Karpas-422 (cell line): ENCODE measurements at regions not wholly inside any gene's neighbourhood (a gene's known extent, or its start where the extent isn't known, plus 50 kb on each side); places are given as distances from the start of the nearest gene placed in this dataset.
"Not testable (repeated sequence)": the region's sequence is repeated elsewhere in the genome, so short reads cannot be mapped to it uniquely, and the experiment has no call there.

ENCODE experiments used
- DNase-seq: peaks from one replicate; pipeline ENCODE4 v3.0.0-alpha.2; 2015
- H2AFZ ChIP-seq: fragments of 200-600 bp; sonication (generic); 2 replicates; pipeline ENCODE4 v1.6.1; 2014; ENCODE audit warnings: antibody characterized with exemption, low read length, mixed read lengths
- H3K27ac ChIP-seq: fragments of 200-600 bp; sonication (generic); 2 replicates; pipeline ENCODE4 v1.5.1; 2014; ENCODE audit warnings: mild to moderate bottlenecking, low read length, moderate library complexity
- H3K27me3 ChIP-seq: fragments of 200-600 bp; sonication (generic); 2 replicates; pipeline ENCODE4 v1.6.1; 2014; ENCODE audit warnings: low read length, mixed read lengths
- H3K36me3 ChIP-seq: fragments of 200-600 bp; sonication (generic); 2 replicates; pipeline ENCODE4 v1.6.1; 2014; ENCODE audit warnings: low read length, mixed read lengths; ENCODE audit not compliant: insufficient read depth
- H3K4me1 ChIP-seq: fragments of 200-600 bp; sonication (generic); 2 replicates; pipeline ENCODE4 v1.6.1; 2014; ENCODE audit warnings: mild to moderate bottlenecking, low read length, mixed read lengths
- H3K4me2 ChIP-seq: fragments of 200-600 bp; sonication (generic); 2 replicates; pipeline ENCODE4 v1.6.1; 2014; ENCODE audit warnings: low read length, low read depth, mild to moderate bottlenecking; ENCODE audit not compliant: poor library complexity, severe bottlenecking
- H3K4me3 ChIP-seq: fragments of 200-600 bp; sonication (generic); 2 replicates; pipeline ENCODE4 v1.5.1; 2014; ENCODE audit warnings: mild to moderate bottlenecking, antibody characterized with exemption, low read length, mixed read lengths
- H3K79me2 ChIP-seq: fragments of 200-600 bp; sonication (generic); 2 replicates; pipeline ENCODE4 v1.6.1; 2014; ENCODE audit warnings: mild to moderate bottlenecking, low read length, mixed read lengths
- H3K9ac ChIP-seq: fragments of 200-600 bp; sonication (generic); 2 replicates; pipeline ENCODE4 v1.6.0; 2014; ENCODE audit warnings: low read length
- H3K9me2 ChIP-seq: fragments of 200-600 bp; sonication (generic), shearing (Covaris generic); replicated peaks from 2 replicates; pipeline ENCODE4 v1.6.0; 2014; ENCODE audit warnings: mild to moderate bottlenecking, low read length, moderate library complexity; ENCODE audit not compliant: insufficient read depth
- H3K9me3 ChIP-seq: fragments of 300-700, 200-600 bp; sonication (generic); 2 replicates; pipeline ENCODE4 v1.6.1; 2014; ENCODE audit warnings: low read length, mixed read lengths
- H4K20me1 ChIP-seq: fragments of 200-600 bp; sonication (generic); 2 replicates; pipeline ENCODE4 v1.6.1; 2014; ENCODE audit warnings: mild to moderate bottlenecking, antibody characterized with exemption, low read length, low read depth; ENCODE audit not compliant: insufficient read depth

GRCh38 chrX:28408017-28408723, 179.1 kb upstream of the IL1RAPL1 start:
- Histone ChIP-seq H4K20me1 (no peaks in the 10 kb centered on the region), H3K9me2 (no peaks in the 10 kb centered on the region), H3K36me3 (no peaks in the 10 kb centered on the region), H3K79me2 (no peaks in the 10 kb centered on the region), H3K4me3 (no peak overlapping the region), H3K27me3 (no peaks in the 10 kb centered on the region), H3K27ac (no peak overlapping the region), H3K9me3 (peaks cover 23% of the 10 kb centered on the region), H2AFZ (no peak overlapping the region), H3K4me2 (no peak overlapping the region), H3K4me1 (no peaks in the 10 kb centered on the region), H3K9ac (no peak overlapping the region)
- no peak for DNase-seq

GRCh38 chrX:28398342-28398741, 188.9 kb upstream of the IL1RAPL1 start:
- Histone ChIP-seq H3K9ac (no peak overlapping the region), H3K4me2 (no peak overlapping the region), H3K9me3 (peaks cover 33% of the 10 kb centered on the region), H3K4me3 (no peak overlapping the region), H3K27ac (no peak overlapping the region), H2AFZ (no peak overlapping the region), H3K27me3 (no peaks in the 10 kb centered on the region), H4K20me1 (no peaks in the 10 kb centered on the region), H3K9me2 (no peaks in the 10 kb centered on the region), H3K4me1 (no peaks in the 10 kb centered on the region), H3K79me2 (no peaks in the 10 kb centered on the region), H3K36me3 (no peaks in the 10 kb centered on the region)
- no peak for DNase-seq

- H3K36me3 ChIP-seq, result no peaks in the 10 kb centered on the region
- no peaks in the 10 kb centered on the region for H4K20me1 ChIP-seq
- no peak overlapping the region for H3K9ac ChIP-seq
- H3K4me2 ChIP-seq, result no peak overlapping the region
- no peak overlapping the region for H3K4me3 ChIP-seq
- H3K4me1 ChIP-seq, result no peaks in the 10 kb centered on the region
- no peaks in the 10 kb centered on the region for H3K27me3 ChIP-seq
- no peaks in the 10 kb centered on the region for H3K79me2 ChIP-seq
- no peak for DNase-seq
- no peaks in the 10 kb centered on the region for H3K9me2 ChIP-seq
- H2AFZ ChIP-seq, result no peak overlapping the region
- no peak overlapping the region for H3K27ac ChIP-seq
- peaks cover 27% of the 10 kb centered on the region for H3K9me3 ChIP-seq
Measured at GRCh38 chrX:28391528-28391927, 195.7 kb upstream of the IL1RAPL1 start.

- no peak overlapping the region for H3K4me3 ChIP-seq
- DNase-seq, result no peak
- no peaks in the 10 kb centered on the region for H3K36me3 ChIP-seq
- no peaks in the 10 kb centered on the region for H3K27me3 ChIP-seq
- no peak overlapping the region for H2AFZ ChIP-seq
- peaks cover 42% of the 10 kb centered on the region for H3K9me3 ChIP-seq
- no peak overlapping the region for H3K27ac ChIP-seq
- H3K4me1 ChIP-seq, result no peaks in the 10 kb centered on the region
- H3K4me2 ChIP-seq, result no peak overlapping the region
- no peaks in the 10 kb centered on the region for H3K79me2 ChIP-seq
- H3K9ac ChIP-seq, result no peak overlapping the region
- no peaks in the 10 kb centered on the region for H3K9me2 ChIP-seq
- no peaks in the 10 kb centered on the region for H4K20me1 ChIP-seq
Measured at GRCh38 chrX:28379103-28379502, 208.1 kb upstream of the IL1RAPL1 start.

DNA sequence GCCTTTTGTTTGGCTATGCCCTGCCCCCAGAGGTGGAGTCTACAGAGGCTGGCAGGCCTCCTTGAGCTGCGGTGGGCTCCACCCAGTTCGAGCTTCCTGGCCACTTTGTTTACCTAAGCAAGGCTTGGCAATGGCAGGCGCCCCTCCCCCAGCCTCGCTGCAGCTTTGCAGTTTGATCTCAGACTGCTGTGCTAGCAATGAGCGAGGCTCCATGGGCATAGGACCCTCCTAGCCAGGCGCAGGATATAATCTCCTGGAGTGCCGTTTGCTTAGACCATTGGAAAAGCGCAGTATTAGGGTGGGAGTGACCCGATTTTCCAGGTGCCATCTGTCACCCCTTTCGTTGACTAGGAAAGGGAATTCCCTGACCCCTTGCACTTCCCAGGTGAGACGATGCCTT, 219.6 kb upstream of the IL1RAPL1 start:
- H2AFZ ChIP-seq, H3K4me3 ChIP-seq, H3K9ac ChIP-seq, H3K9me3 ChIP-seq, H3K27ac ChIP-seq, H3K36me3 ChIP-seq, H4K20me1 ChIP-seq, DNase-seq, H3K4me2 ChIP-seq, H3K79me2 ChIP-seq, H3K27me3 ChIP-seq, H3K4me1 ChIP-seq, H3K9me2 ChIP-seq: not testable (repeated sequence)

DNA sequence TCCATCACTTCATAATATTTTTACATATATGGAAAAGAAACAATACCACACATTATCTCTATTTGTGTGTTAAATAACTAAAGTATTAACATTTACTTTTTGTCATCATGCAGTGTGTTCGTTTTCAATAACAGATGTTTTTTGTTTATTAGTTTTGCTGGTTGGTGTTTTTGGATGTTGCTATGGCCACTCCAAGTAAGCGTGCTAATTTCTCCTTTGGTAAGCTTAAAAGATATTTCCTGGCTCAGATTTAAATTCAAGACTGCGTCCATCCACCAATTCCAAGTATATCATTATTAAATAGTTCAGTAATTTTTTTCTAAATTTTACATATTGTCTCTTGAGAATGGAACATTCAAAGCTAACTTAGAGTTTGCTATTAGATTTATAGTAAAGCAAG, 235.4 kb upstream of the IL1RAPL1 start:
- no peaks in the 10 kb centered on the region for H3K9me2 ChIP-seq
- no peaks in the 10 kb centered on the region for H4K20me1 ChIP-seq

GRCh38 chrX:28349888-28350287, 237.4 kb upstream of the IL1RAPL1 start:
- H2AFZ ChIP-seq, result no peak overlapping the region
- no peak overlapping the region for H3K4me2 ChIP-seq
- no peak for DNase-seq
- no peak overlapping the region for H3K9ac ChIP-seq
- H3K79me2 ChIP-seq, result no peaks in the 10 kb centered on the region
- no peak overlapping the region for H3K4me3 ChIP-seq
- peaks cover 33% of the 10 kb centered on the region for H3K9me3 ChIP-seq
- H4K20me1 ChIP-seq, result no peaks in the 10 kb centered on the region
- no peaks in the 10 kb centered on the region for H3K27me3 ChIP-seq
- no peaks in the 10 kb centered on the region for H3K9me2 ChIP-seq
- H3K4me1 ChIP-seq, result no peaks in the 10 kb centered on the region
- no peak overlapping the region for H3K27ac ChIP-seq
- H3K36me3 ChIP-seq, result no peaks in the 10 kb centered on the region

More for the DNA sequence above, 235.4 kb upstream of the IL1RAPL1 start:
- Histone ChIP-seq H3K9me3 (peaks cover 36% of the 10 kb centered on the region), H3K4me1 (no peaks in the 10 kb centered on the region), H3K4me3 (no peak overlapping the region), H3K4me2 (no peak overlapping the region), H2AFZ (no peak overlapping the region), H3K27me3 (no peaks in the 10 kb centered on the region), H3K36me3 (no peaks in the 10 kb centered on the region), H3K9ac (no peak overlapping the region), H3K27ac (no peak overlapping the region), H3K79me2 (no peaks in the 10 kb centered on the region)
- no peak for DNase-seq

GRCh38 chrX:28347476-28347875, 239.8 kb upstream of the IL1RAPL1 start:
- Histone ChIP-seq H3K27me3 (no peaks in the 10 kb centered on the region), H3K4me1 (no peaks in the 10 kb centered on the region), H3K79me2 (no peaks in the 10 kb centered on the region), H3K36me3 (no peaks in the 10 kb centered on the region), H3K4me2 (no peak overlapping the region), H3K9me3 (peaks cover 25% of the 10 kb centered on the region), H3K9me2 (no peaks in the 10 kb centered on the region), H2AFZ (no peak overlapping the region), H3K9ac (no peak overlapping the region), H4K20me1 (no peaks in the 10 kb centered on the region), H3K4me3 (no peak overlapping the region), H3K27ac (no peak overlapping the region)
- DNase-seq, result no peak
